Activated naive CD8-positive, alpha-beta T cell treated with anti-CD3 and anti-CD28 coated beads, Interleukin-2, amount 10 ng/mL, durations not matched to agents 7 days and 5 days (primary cell): ENCODE measurements at regions not wholly inside any gene's neighbourhood (a gene's known extent, or its start where the extent isn't known, plus 50 kb on each side); places are given as distances from the start of the nearest gene placed in this dataset.
"Not testable (repeated sequence)": the region's sequence is repeated elsewhere in the genome, so short reads cannot be mapped to it uniquely, and the experiment has no call there.

Experiments
- ATAC-seq: fragments of 150-1000 bp; cut with Tn5 transposase; one replicate; pipeline ENCODE4 v1.10.0; 2021; ENCODE audit warnings: low read depth, moderate library complexity
- POLR2A ChIA-PET: fragments of 350-600 bp; sonication (Branson Sonifier 250); formaldehyde crosslinking; loops from one replicate; lab custom pipeline; 2021; ENCODE audit warnings: antibody characterized with exemption; lab: Charles Lee
- DNase-seq: peaks from one replicate; pipeline ENCODE4 v3.0.0; 2021
- H3K27ac Mint-ChIP-seq: one replicate; pipeline ENCODE4 v1.8.0; 2022; ENCODE audit warnings: mild to moderate bottlenecking, mixed read lengths
- H3K27me3 Mint-ChIP-seq: one replicate; pipeline ENCODE4 v1.8.0; 2022; ENCODE audit warnings: mild to moderate bottlenecking, moderate library complexity, mixed read lengths
- H3K36me3 Mint-ChIP-seq: one replicate; pipeline ENCODE4 v1.8.0; 2021; ENCODE audit warnings: mild to moderate bottlenecking, mixed read lengths
- H3K4me1 Mint-ChIP-seq: one replicate; pipeline ENCODE4 v1.8.0; 2021; ENCODE audit warnings: mixed read lengths
- H3K4me3 Mint-ChIP-seq: one replicate; pipeline ENCODE4 v1.8.0; 2022; ENCODE audit warnings: mild to moderate bottlenecking, moderate library complexity, mixed read lengths
- H3K9me3 Mint-ChIP-seq: one replicate; pipeline ENCODE4 v1.8.0; 2021; ENCODE audit warnings: mixed read lengths

GRCh38 chr18:71237641-71238040 is 948.8 kb downstream of the SOCS6 start:
- POLR2A ChIA-PET: no interaction called here
- DNase-seq: no peak
- no peaks in the 10 kb centered on the region for H3K9me3 Mint-ChIP-seq
- no peak for ATAC-seq
- H3K4me1 Mint-ChIP-seq: no peaks in the 10 kb centered on the region
- H3K4me3 Mint-ChIP-seq: no peak overlapping the region
- H3K27me3 Mint-ChIP-seq: no peaks in the 10 kb centered on the region
- no peak overlapping the region for H3K27ac Mint-ChIP-seq
- H3K36me3 Mint-ChIP-seq: no peaks in the 10 kb centered on the region

GRCh38 chr18:71233177-71233576 is 944.3 kb downstream of the SOCS6 start:
- Mint-ChIP-seq H3K9me3 (no peaks in the 10 kb centered on the region), H3K4me1 (no peaks in the 10 kb centered on the region), H3K4me3 (no peak overlapping the region), H3K27ac (no peak overlapping the region), H3K36me3 (no peaks in the 10 kb centered on the region), H3K27me3 (no peaks in the 10 kb centered on the region)
- DNase-seq: no peak
- ATAC-seq: no peak
- POLR2A ChIA-PET: no interaction called here

- H3K27ac Mint-ChIP-seq: no peak overlapping the region
- POLR2A ChIA-PET: no interaction called here
- DNase-seq: no peak
Measured at GRCh38 chr18:71223486-71223885, 934.6 kb downstream of the SOCS6 start.

GRCh38 chr18:71221405-71221804 is 932.6 kb downstream of the SOCS6 start:
- Mint-ChIP-seq H3K4me1 (no peaks in the 10 kb centered on the region), H3K4me3 (no peak overlapping the region), H3K27ac (no peak overlapping the region), H3K9me3 (no peaks in the 10 kb centered on the region), H3K27me3 (no peaks in the 10 kb centered on the region), H3K36me3 (no peaks in the 10 kb centered on the region)
- POLR2A ChIA-PET: no interaction called here
- ATAC-seq (no peak), DNase-seq (no peak)

More at GRCh38 chr18:71223486-71223885, 934.6 kb downstream of the SOCS6 start:
- no peak overlapping the region for H3K4me3 Mint-ChIP-seq
- H3K9me3 Mint-ChIP-seq: no peaks in the 10 kb centered on the region
- no peak for ATAC-seq
- H3K27me3 Mint-ChIP-seq: no peaks in the 10 kb centered on the region
- H3K4me1 Mint-ChIP-seq: no peaks in the 10 kb centered on the region
- H3K36me3 Mint-ChIP-seq: no peaks in the 10 kb centered on the region

- POLR2A ChIA-PET, H3K9me3 Mint-ChIP-seq, H3K36me3 Mint-ChIP-seq, DNase-seq, H3K4me3 Mint-ChIP-seq, H3K4me1 Mint-ChIP-seq, H3K27me3 Mint-ChIP-seq, H3K27ac Mint-ChIP-seq, ATAC-seq: not testable (repeated sequence)
Measured at GRCh38 chr18:71212739-71213138, 923.9 kb downstream of the SOCS6 start.

- POLR2A ChIA-PET: interaction anchor here (0.6 kb wide), 1 partner anchor 1465 kb away, joined by 3 read pairs; no protein-coding TSS in a partner anchor
- no peak for DNase-seq
- H3K27me3 Mint-ChIP-seq: no peaks in the 10 kb centered on the region
- peaks cover 2% of the 10 kb centered on the region for H3K9me3 Mint-ChIP-seq
- H3K4me1 Mint-ChIP-seq: no peaks in the 10 kb centered on the region
- H3K36me3 Mint-ChIP-seq: no peaks in the 10 kb centered on the region
- ATAC-seq: no peak
- no peak overlapping the region for H3K27ac Mint-ChIP-seq
- no peak overlapping the region for H3K4me3 Mint-ChIP-seq
Measured at GRCh38 chr18:71212222-71212621, 923.4 kb downstream of the SOCS6 start.

GRCh38 chr18:71209944-71210343 is 921.1 kb downstream of the SOCS6 start:
- DNase-seq (no peak), ATAC-seq (no peak)
- Mint-ChIP-seq H3K4me1 (no peaks in the 10 kb centered on the region), H3K9me3 (peaks cover 2% of the 10 kb centered on the region), H3K27ac (no peak overlapping the region), H3K4me3 (no peak overlapping the region), H3K27me3 (no peaks in the 10 kb centered on the region), H3K36me3 (no peaks in the 10 kb centered on the region)
- POLR2A ChIA-PET: no interaction called here

- no peak overlapping the region for H3K27ac Mint-ChIP-seq
- ATAC-seq (no peak), DNase-seq (no peak)
- no peaks in the 10 kb centered on the region for H3K4me1 Mint-ChIP-seq
- no peaks in the 10 kb centered on the region for H3K9me3 Mint-ChIP-seq
- no peaks in the 10 kb centered on the region for H3K36me3 Mint-ChIP-seq
- no peaks in the 10 kb centered on the region for H3K27me3 Mint-ChIP-seq
- H3K4me3 Mint-ChIP-seq: no peak overlapping the region
- POLR2A ChIA-PET: no interaction called here
Measured at GRCh38 chr18:71194438-71194837, 905.6 kb downstream of the SOCS6 start.

GRCh38 chr18:71189581-71189980 is 900.7 kb downstream of the SOCS6 start:
- ATAC-seq: no peak
- POLR2A ChIA-PET: no interaction called here
- Mint-ChIP-seq H3K4me1 (no peaks in the 10 kb centered on the region), H3K27me3 (no peaks in the 10 kb centered on the region), H3K27ac (no peak overlapping the region), H3K36me3 (no peaks in the 10 kb centered on the region), H3K4me3 (no peak overlapping the region), H3K9me3 (no peaks in the 10 kb centered on the region)
- no peak for DNase-seq

GRCh38 chr18:71168557-71169145 is 879.8 kb downstream of the SOCS6 start:
- POLR2A ChIA-PET: no interaction called here
- Mint-ChIP-seq H3K9me3 (peaks cover 1% of the 10 kb centered on the region), H3K4me3 (no peak overlapping the region), H3K36me3 (no peaks in the 10 kb centered on the region), H3K27ac (no peak overlapping the region), H3K4me1 (no peaks in the 10 kb centered on the region), H3K27me3 (peaks cover 2% of the 10 kb centered on the region)
- no peak for ATAC-seq
- no peak for DNase-seq

- DNase-seq (no peak), ATAC-seq (no peak)
- Mint-ChIP-seq H3K4me3 (no peak overlapping the region), H3K4me1 (no peaks in the 10 kb centered on the region), H3K27me3 (no peaks in the 10 kb centered on the region), H3K27ac (no peak overlapping the region), H3K36me3 (no peaks in the 10 kb centered on the region), H3K9me3 (peaks cover 3% of the 10 kb centered on the region)
- POLR2A ChIA-PET: no interaction called here
Measured at GRCh38 chr18:71136487-71136886, 847.6 kb downstream of the SOCS6 start.

- POLR2A ChIA-PET: no interaction called here
Measured at GRCh38 chr18:71134122-71134521, 845.3 kb downstream of the SOCS6 start.

GRCh38 chr18:71131918-71132317 is 843.1 kb downstream of the SOCS6 start:
- POLR2A ChIA-PET: no interaction called here
- no peak for ATAC-seq
- Mint-ChIP-seq H3K27ac (no peak overlapping the region), H3K27me3 (no peaks in the 10 kb centered on the region), H3K4me3 (no peak overlapping the region), H3K9me3 (peaks cover 9% of the 10 kb centered on the region), H3K4me1 (no peaks in the 10 kb centered on the region), H3K36me3 (no peaks in the 10 kb centered on the region)
- no peak for DNase-seq

More at GRCh38 chr18:71134122-71134521, 845.3 kb downstream of the SOCS6 start:
- ATAC-seq (no peak), DNase-seq (no peak)
- Mint-ChIP-seq H3K9me3 (peaks cover 9% of the 10 kb centered on the region), H3K36me3 (no peaks in the 10 kb centered on the region), H3K4me3 (no peak overlapping the region), H3K4me1 (no peaks in the 10 kb centered on the region), H3K27me3 (no peaks in the 10 kb centered on the region), H3K27ac (no peak overlapping the region)

- DNase-seq: no peak
- POLR2A ChIA-PET: no interaction called here
- no peak for ATAC-seq
- H3K4me3 Mint-ChIP-seq: no peak overlapping the region
- peaks cover 9% of the 10 kb centered on the region for H3K9me3 Mint-ChIP-seq
- no peaks in the 10 kb centered on the region for H3K27me3 Mint-ChIP-seq
- no peaks in the 10 kb centered on the region for H3K36me3 Mint-ChIP-seq
- H3K4me1 Mint-ChIP-seq: no peaks in the 10 kb centered on the region
- H3K27ac Mint-ChIP-seq: no peak overlapping the region
Measured at GRCh38 chr18:71130351-71130750, 841.5 kb downstream of the SOCS6 start.

- no peak for DNase-seq
- POLR2A ChIA-PET: no interaction called here
- H3K4me1 Mint-ChIP-seq: no peaks in the 10 kb centered on the region
- peaks cover 16% of the 10 kb centered on the region for H3K9me3 Mint-ChIP-seq
- no peak for ATAC-seq
- no peaks in the 10 kb centered on the region for H3K36me3 Mint-ChIP-seq
- H3K27me3 Mint-ChIP-seq: no peaks in the 10 kb centered on the region
- H3K27ac Mint-ChIP-seq: no peak overlapping the region
- no peak overlapping the region for H3K4me3 Mint-ChIP-seq
Measured at GRCh38 chr18:71125581-71125980, 836.7 kb downstream of the SOCS6 start.
